H9 (cell line): ENCODE measurements at regions not wholly inside any gene's neighbourhood (a gene's known extent, or its start where the extent isn't known, plus 50 kb on each side); places are given as distances from the start of the nearest gene placed in this dataset.

Experiments
- DNase-seq: peaks from one replicate; pipeline ENCODE4 v3.0.0-alpha.2; 2017
- H2AFZ ChIP-seq: one replicate; pipeline ENCODE4 v1.6.1; 2013; ENCODE audit warnings: mild to moderate bottlenecking, low read length, control low read depth, moderate library complexity
- H2AK5ac ChIP-seq: 2 replicates; pipeline ENCODE4 v1.6.1; 2013; ENCODE audit warnings: low read length, control low read depth, mixed read lengths; ENCODE audit not compliant: insufficient read length
- H2BK120ac ChIP-seq: one replicate; pipeline ENCODE4 v1.6.1; 2013; ENCODE audit warnings: low read depth, mild to moderate bottlenecking, low read length, control low read depth, inconsistent platforms; ENCODE audit not compliant: poor library complexity, severe bottlenecking
- H2BK12ac ChIP-seq: 2 replicates; pipeline ENCODE4 v1.6.1; 2013; ENCODE audit warnings: low read length, control low read depth, mixed read lengths, low read depth; ENCODE audit not compliant: insufficient read length
- H2BK15ac ChIP-seq: 2 replicates; pipeline ENCODE4 v1.6.1; 2013; ENCODE audit warnings: low read depth, low read length, control low read depth
- H2BK20ac ChIP-seq: one replicate; pipeline ENCODE4 v1.6.1; 2013; ENCODE audit warnings: low read depth, mild to moderate bottlenecking, low read length, control low read depth, inconsistent platforms; ENCODE audit not compliant: poor library complexity, severe bottlenecking
- H2BK5ac ChIP-seq: 2 replicates; pipeline ENCODE4 v1.6.1; 2013; ENCODE audit warnings: low read length, control low read depth, mixed read lengths; ENCODE audit not compliant: insufficient read length
- H3K14ac ChIP-seq: 2 replicates; pipeline ENCODE4 v1.6.1; 2013; ENCODE audit warnings: low read length, control low read depth; ENCODE audit not compliant: insufficient read depth
- H3K18ac ChIP-seq: 2 replicates; pipeline ENCODE4 v1.6.1; 2013; ENCODE audit warnings: low read depth, mild to moderate bottlenecking, mixed read lengths, low read length, control low read depth; ENCODE audit not compliant: insufficient read length
- H3K23ac ChIP-seq: 2 replicates; pipeline ENCODE4 v1.6.1; 2013; ENCODE audit warnings: low read length, control low read depth, mixed read lengths, low read depth; ENCODE audit not compliant: insufficient read length
- H3K23me2 ChIP-seq: 2 replicates; pipeline ENCODE4 v1.6.1; 2013; ENCODE audit warnings: low read depth, mild to moderate bottlenecking, mixed read lengths, low read length, control low read depth; ENCODE audit not compliant: insufficient read length, poor library complexity, severe bottlenecking
- H3K27ac ChIP-seq: 2 replicates; pipeline ENCODE4 v1.5.1; 2013; ENCODE audit warnings: low read length, control low read depth, mixed read lengths, low read depth; ENCODE audit not compliant: insufficient read length
- H3K27me3 ChIP-seq: 2 replicates; pipeline ENCODE4 v1.6.1; 2013; ENCODE audit warnings: low read length, control low read depth, inconsistent platforms; ENCODE audit not compliant: insufficient read depth
- H3K4ac ChIP-seq: 2 replicates; pipeline ENCODE4 v1.6.1; 2013; ENCODE audit warnings: low read depth, mild to moderate bottlenecking, control low read depth, inconsistent platforms, low read length, moderate library complexity
- H3K4me1 ChIP-seq: 2 replicates; pipeline ENCODE4 v1.6.1; 2013; ENCODE audit warnings: low read length, control low read depth, inconsistent platforms; ENCODE audit not compliant: insufficient read depth
- H3K4me2 ChIP-seq: 2 replicates; pipeline ENCODE4 v1.6.1; 2013; ENCODE audit warnings: low read length, control low read depth, mixed read lengths; ENCODE audit not compliant: insufficient read length, insufficient read depth
- H3K56ac ChIP-seq: 2 replicates; pipeline ENCODE4 v1.6.1; 2013; ENCODE audit warnings: low read depth, mild to moderate bottlenecking, mixed read lengths, low read length, control low read depth; ENCODE audit not compliant: insufficient read length
- H3K79me1 ChIP-seq: 2 replicates; pipeline ENCODE4 v1.6.1; 2013; ENCODE audit warnings: low read depth, mild to moderate bottlenecking, moderate library complexity, low read length, control low read depth, inconsistent platforms; ENCODE audit not compliant: insufficient read depth, poor library complexity, severe bottlenecking
- H3K79me2 ChIP-seq: 2 replicates; pipeline ENCODE4 v1.6.1; 2013; ENCODE audit warnings: low read length, control low read depth, inconsistent platforms; ENCODE audit not compliant: insufficient read depth
- H3K9ac ChIP-seq: 2 replicates; pipeline ENCODE4 v1.6.1; 2013; ENCODE audit warnings: low read length, control low read depth, mixed read lengths; ENCODE audit not compliant: insufficient read length; ENCODE audit errors: extremely low read depth
- H3K9me3 ChIP-seq: one replicate; pipeline ENCODE4 v1.6.1; 2013; ENCODE audit warnings: low read depth, low read length, inconsistent platforms; ENCODE audit not compliant: control insufficient read depth
- H3T11ph ChIP-seq: one replicate; pipeline ENCODE4 v1.6.1; 2013; ENCODE audit warnings: mild to moderate bottlenecking, low read length, control low read depth, inconsistent platforms
- H4K20me1 ChIP-seq: one replicate; pipeline ENCODE4 v1.6.1; 2013; ENCODE audit not compliant: control insufficient read depth, insufficient read length, insufficient read depth
- H4K5ac ChIP-seq: 2 replicates; pipeline ENCODE4 v1.6.1; 2013; ENCODE audit warnings: low read depth, mild to moderate bottlenecking, mixed read lengths, low read length, control low read depth; ENCODE audit not compliant: insufficient read length
- H4K8ac ChIP-seq: replicated peaks from 2 replicates; pipeline ENCODE4 v1.6.1; 2013; ENCODE audit warnings: low read length, control low read depth, mixed read lengths, low read depth; ENCODE audit not compliant: insufficient read length
- H4K91ac ChIP-seq: 2 replicates; pipeline ENCODE4 v1.6.1; 2013; ENCODE audit warnings: low read depth, mild to moderate bottlenecking, moderate library complexity, mixed read lengths, low read length, control low read depth; ENCODE audit not compliant: insufficient read length
- H3K27ac Mint-ChIP-seq, 3 experiments: 2 replicates in 2 of 3; 3 replicates in 1 of 3; pipeline ENCODE4 v1.8.0; 2020 to 2021; ENCODE audit warnings: mixed read lengths in 3 of 3, mild to moderate bottlenecking in 1 of 3, moderate library complexity in 1 of 3
- H3K27me3 Mint-ChIP-seq: 2 replicates; pipeline ENCODE4 v1.8.0; 2021; ENCODE audit warnings: low read depth, mild to moderate bottlenecking, moderate library complexity, mixed read lengths
- H3K36me3 Mint-ChIP-seq, 3 experiments: 2 replicates in 2 of 3; 3 replicates in 1 of 3; pipeline ENCODE4 v1.8.0; 2020 to 2021; ENCODE audit warnings: low read depth in 3 of 3, mixed read lengths in 3 of 3; ENCODE audit not compliant: insufficient read depth in 1 of 3
- H3K4me1 Mint-ChIP-seq, 2 experiments: 2 replicates each; pipeline ENCODE4 v1.8.0; 2020; ENCODE audit warnings: mixed read lengths in 2 of 2
- H3K4me3 Mint-ChIP-seq, 2 experiments: 2 replicates in 1 of 2; 3 replicates in 1 of 2; pipeline ENCODE4 v1.8.0; 2020 to 2021; ENCODE audit warnings: mild to moderate bottlenecking in 2 of 2, mixed read lengths in 2 of 2, moderate library complexity in 1 of 2
- H3K9me3 Mint-ChIP-seq, 2 experiments: 2 replicates in 1 of 2; 3 replicates in 1 of 2; pipeline ENCODE4 v1.8.0; 2020; ENCODE audit warnings: mild to moderate bottlenecking in 2 of 2, mixed read lengths in 2 of 2, moderate library complexity in 1 of 2
- WGBS: extraction: QIAGEN DNeasy Blood & Tissue Kit; methylation state at CpG from one replicate; pipeline ENCODE4 v1.1.7; 2013; ENCODE audit warnings: missing lambda C conversion rate, low lambda C conversion rate, mixed read lengths; ENCODE audit not compliant: insufficient read length; ENCODE audit errors: extremely low coverage; 5-methylcytosine and 5-hydroxymethylcytosine counted together
- TF ChIP-seq, protein P1 (sequence below): fragments of 200-600 bp; sonication (generic); conservative IDR thresholded peaks from 3 replicates; pipeline ENCODE4 v1.8.0; 2021; ENCODE audit warnings: antibody characterized with exemption, mild to moderate bottlenecking

DNA sequence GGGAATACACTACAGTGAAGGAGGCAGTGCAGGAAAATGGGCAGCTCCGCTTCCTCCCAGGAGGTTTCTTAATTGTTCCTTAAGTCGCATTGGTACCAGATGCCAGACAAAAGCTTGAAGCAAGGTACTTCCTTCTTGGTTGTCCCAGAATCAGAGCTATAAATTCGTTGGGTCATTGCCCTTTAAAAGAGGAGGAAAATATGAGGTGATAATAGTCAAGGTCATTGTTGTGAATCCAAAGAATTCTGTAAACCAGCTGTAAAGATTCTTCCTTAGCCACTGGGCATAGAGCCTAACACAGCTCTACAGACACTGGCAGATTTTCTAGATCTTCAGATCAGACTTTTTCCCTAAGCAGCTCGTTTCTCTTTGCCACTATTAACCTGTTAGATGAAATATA, 444.1 kb upstream of the TLE4 start:
- Histone ChIP-seq H2BK20ac (no peak overlapping the region), H3T11ph (no peak overlapping the region), H2BK5ac (no peak overlapping the region), H3K79me1 (no peaks in the 10 kb centered on the region), H4K20me1 (no peaks in the 10 kb centered on the region), H2BK120ac (no peak overlapping the region), H3K23ac (no peak overlapping the region), H3K9me3 (no peaks in the 10 kb centered on the region), H3K9ac (no peak overlapping the region), H3K4me2 (no peak overlapping the region), H3K4ac (no peak overlapping the region), H3K27me3 (no peaks in the 10 kb centered on the region), H2AK5ac (no peak overlapping the region), H2AFZ (no peak overlapping the region), H2BK15ac (no peak overlapping the region), H3K23me2 (no peaks in the 10 kb centered on the region), H3K18ac (no peak overlapping the region), H3K4me1 (no peaks in the 10 kb centered on the region), H4K5ac (no peak overlapping the region), H2BK12ac (no peak overlapping the region), H3K79me2 (no peaks in the 10 kb centered on the region), H4K8ac (no peak overlapping the region), H3K14ac (no peak overlapping the region), H3K27ac (no peak overlapping the region), H3K56ac (no peak overlapping the region), H4K91ac (no peak overlapping the region)
- H3K4me3 Mint-ChIP-seq: no peak overlapping the region
- no peak for DNase-seq
- H3K36me3 Mint-ChIP-seq: no peaks in the 10 kb centered on the region
- TF ChIP-seq, protein P1, sequence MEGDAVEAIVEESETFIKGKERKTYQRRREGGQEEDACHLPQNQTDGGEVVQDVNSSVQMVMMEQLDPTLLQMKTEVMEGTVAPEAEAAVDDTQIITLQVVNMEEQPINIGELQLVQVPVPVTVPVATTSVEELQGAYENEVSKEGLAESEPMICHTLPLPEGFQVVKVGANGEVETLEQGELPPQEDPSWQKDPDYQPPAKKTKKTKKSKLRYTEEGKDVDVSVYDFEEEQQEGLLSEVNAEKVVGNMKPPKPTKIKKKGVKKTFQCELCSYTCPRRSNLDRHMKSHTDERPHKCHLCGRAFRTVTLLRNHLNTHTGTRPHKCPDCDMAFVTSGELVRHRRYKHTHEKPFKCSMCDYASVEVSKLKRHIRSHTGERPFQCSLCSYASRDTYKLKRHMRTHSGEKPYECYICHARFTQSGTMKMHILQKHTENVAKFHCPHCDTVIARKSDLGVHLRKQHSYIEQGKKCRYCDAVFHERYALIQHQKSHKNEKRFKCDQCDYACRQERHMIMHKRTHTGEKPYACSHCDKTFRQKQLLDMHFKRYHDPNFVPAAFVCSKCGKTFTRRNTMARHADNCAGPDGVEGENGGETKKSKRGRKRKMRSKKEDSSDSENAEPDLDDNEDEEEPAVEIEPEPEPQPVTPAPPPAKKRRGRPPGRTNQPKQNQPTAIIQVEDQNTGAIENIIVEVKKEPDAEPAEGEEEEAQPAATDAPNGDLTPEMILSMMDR: no peak
- WGBS: no CpG with 5 or more reads among the region's 4 CpGs
- H3K9me3 Mint-ChIP-seq: no peaks in the 10 kb centered on the region
- no peaks in the 10 kb centered on the region; the same call in 1 of the 2 replicates for H3K27me3 Mint-ChIP-seq
- peaks cover 9 to 10% of the 10 kb centered on the region in 2 experiments for H3K4me1 Mint-ChIP-seq
- H3K27ac Mint-ChIP-seq: no peak overlapping the region
